Prostate gland (tissue), 1 donor: ENCODE measurements at regions not wholly inside any gene's neighbourhood (a gene's known extent, or its start where the extent isn't known, plus 50 kb on each side); places are given as distances from the start of the nearest gene placed in this dataset.

Experiments
- POLR2A ChIP-seq: fragments of 450-650 bp; IDR thresholded peaks from one replicate; pipeline ENCODE4 v1.6.1; 2016; ENCODE audit warnings: antibody characterized with exemption, mild to moderate bottlenecking
- POLR2AphosphoS5 ChIP-seq: sonication (generic); formaldehyde crosslinking; IDR thresholded peaks from one replicate; pipeline ENCODE4 v1.6.1; 2017; ENCODE audit warnings: antibody characterized with exemption

DNA sequence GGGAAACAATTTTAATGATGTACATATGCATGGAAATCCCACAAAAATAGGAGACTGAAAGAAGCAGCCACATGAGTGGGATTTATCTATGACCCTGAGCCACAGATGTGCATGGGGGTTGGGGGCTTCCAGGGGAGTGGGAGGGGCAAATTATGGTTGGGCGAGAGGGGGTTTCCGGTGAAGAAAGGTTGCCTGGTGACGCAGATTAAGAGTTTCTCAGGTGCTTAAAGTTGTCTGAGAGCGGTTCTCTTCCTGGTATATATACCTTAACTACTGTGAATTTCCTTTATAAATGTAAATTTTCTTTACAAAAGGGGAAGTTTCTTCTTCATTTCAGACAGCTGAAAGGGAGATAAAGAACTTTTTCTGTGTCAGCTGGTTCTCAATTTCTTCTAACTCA lies 273.6 kb upstream of the PITRM1 start:
- TF ChIP-seq POLR2AphosphoS5 (no peak), POLR2A (no peak)
